ENCODE measurements at regions not wholly inside any gene's neighbourhood (a gene's known extent, or its start where the extent isn't known, plus 50 kb on each side); places are given as distances from the start of the nearest gene placed in this dataset.

- Histone ChIP-seq H3K9me3 (ENCODE audit: control insufficient read depth in 1 of 2, insufficient read depth in 1 of 2, low read length in 2 of 2) (peaks cover 4 to 7% of the 10 kb centered on the region in 2 experiments), H3K36me3 (ENCODE audit: insufficient read depth, low read length) (no peaks in the 10 kb centered on the region), H3K27me3 (ENCODE audit: control insufficient read depth in 1 of 2, insufficient read depth in 2 of 2, low read length in 2 of 2) (no peaks in the 10 kb centered on the region), H3K27ac (ENCODE audit: low read depth in 1 of 2, low read length in 2 of 2) (no peak overlapping the region), H3K4me1 (ENCODE audit: insufficient read depth, low read length) (no peaks in the 10 kb centered on the region), H3K4me3 (ENCODE audit: low read length) (no peak overlapping the region)
- ChIA-PET CTCF (no interaction called here), POLR2A (no interaction called here)
- no peaks in the 10 kb centered on the region for H3K4me1 Mint-ChIP-seq (ENCODE audit: low read depth)
- ATAC-seq (ENCODE audit: poor library complexity) (no peak), DNase-seq (no peak)
- peaks cover 3% of the 10 kb centered on the region for H3K9me3 Mint-ChIP-seq
- no peak for TF ChIP-seq CTCF (IDR thresholded peaks at IDR 0.05)
- no peak overlapping the region for H3K27ac Mint-ChIP-seq
- no peaks in the 10 kb centered on the region for H3K36me3 Mint-ChIP-seq (ENCODE audit: low read depth)
- H3K27me3 Mint-ChIP-seq, result no peaks in the 10 kb centered on the region
- H3K4me3 Mint-ChIP-seq, result no peak overlapping the region
- intact Hi-C loops (cut with DNase I, micrococcal nuclease), result no loop called here
Observed at GRCh38 chr7:52406808-52407207, 628.6 kb upstream of the POM121L12 start.

DNA sequence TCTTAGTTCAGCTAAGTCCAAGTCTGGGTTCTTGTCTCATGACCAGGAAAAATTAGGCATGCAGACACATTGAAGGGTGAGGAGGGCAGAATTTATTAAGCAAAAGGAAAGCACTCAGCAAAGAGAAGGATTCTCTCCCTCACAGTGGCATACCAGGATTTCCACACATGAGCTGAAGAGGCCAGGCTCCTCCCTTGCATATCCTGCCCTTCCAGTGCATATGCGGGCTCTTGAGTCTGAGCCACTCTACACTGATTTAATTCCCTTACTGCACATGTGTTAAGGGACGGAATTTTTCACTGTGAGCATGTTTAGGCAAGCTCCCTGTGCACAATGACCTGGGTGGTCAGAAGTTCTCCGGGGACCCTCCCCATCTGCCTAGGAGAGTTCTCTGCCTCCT is 652.7 kb upstream of the POM121L12 start:
- ChIA-PET CTCF (no interaction called here), POLR2A (no interaction called here)
- Histone ChIP-seq H3K9me3 (ENCODE audit: control insufficient read depth in 1 of 2, insufficient read depth in 1 of 2, low read length in 2 of 2) (no peaks in the 10 kb centered on the region), H3K27me3 (ENCODE audit: control insufficient read depth in 1 of 2, insufficient read depth in 2 of 2, low read length in 2 of 2) (no peaks in the 10 kb centered on the region), H3K4me3 (ENCODE audit: low read length) (no peak overlapping the region), H3K4me1 (ENCODE audit: insufficient read depth, low read length) (no peaks in the 10 kb centered on the region), H3K27ac (ENCODE audit: low read depth in 1 of 2, low read length in 2 of 2) (no peak overlapping the region), H3K36me3 (ENCODE audit: insufficient read depth, low read length) (no peaks in the 10 kb centered on the region)
- no peak for DNase-seq
- no peak for ATAC-seq (ENCODE audit: poor library complexity)
- Mint-ChIP-seq H3K9me3 (peaks cover 6% of the 10 kb centered on the region), H3K27me3 (no peaks in the 10 kb centered on the region), H3K4me1 (ENCODE audit: low read depth) (no peaks in the 10 kb centered on the region), H3K36me3 (ENCODE audit: low read depth) (no peaks in the 10 kb centered on the region), H3K27ac (no peak overlapping the region), H3K4me3 (no peak overlapping the region)
- intact Hi-C loops (cut with DNase I, micrococcal nuclease), result no loop called here
- TF ChIP-seq CTCF (IDR thresholded peaks at IDR 0.05), result no peak

- H3K4me1 Mint-ChIP-seq (ENCODE audit: low read depth), result no peaks in the 10 kb centered on the region
- H3K36me3 Mint-ChIP-seq (ENCODE audit: low read depth), result no peaks in the 10 kb centered on the region
- ChIA-PET CTCF (no interaction called here), POLR2A (no interaction called here)
- H3K36me3 ChIP-seq (ENCODE audit: insufficient read depth, low read length), result no peaks in the 10 kb centered on the region
- ATAC-seq (ENCODE audit: poor library complexity) (no peak), DNase-seq (no peak)
- intact Hi-C loops (cut with DNase I, micrococcal nuclease), result no loop called here
- peaks cover 5% of the 10 kb centered on the region for H3K9me3 Mint-ChIP-seq
- H3K9me3 ChIP-seq (ENCODE audit: control insufficient read depth in 1 of 2, insufficient read depth in 1 of 2, low read length in 2 of 2), result peaks cover 5 to 14% of the 10 kb centered on the region in 2 experiments
- H3K27me3 Mint-ChIP-seq, result no peaks in the 10 kb centered on the region
- no peak overlapping the region for H3K4me3 Mint-ChIP-seq
- no peak overlapping the region for H3K4me3 ChIP-seq (ENCODE audit: low read length)
- H3K4me1 ChIP-seq (ENCODE audit: insufficient read depth, low read length), result no peaks in the 10 kb centered on the region
- no peak overlapping the region for H3K27ac Mint-ChIP-seq
- H3K27ac ChIP-seq (ENCODE audit: low read depth in 1 of 2, low read length in 2 of 2), result no peak overlapping the region
- no peaks in the 10 kb centered on the region for H3K27me3 ChIP-seq (ENCODE audit: control insufficient read depth in 1 of 2, insufficient read depth in 2 of 2, low read length in 2 of 2)
- no peak for TF ChIP-seq CTCF (IDR thresholded peaks at IDR 0.05)
Observed at GRCh38 chr7:52369922-52370321, 665.5 kb upstream of the POM121L12 start.

Data from CD4-positive, alpha-beta T cell (primary cell).